ENCODE measurements at regions not wholly inside any gene's neighbourhood (a gene's known extent, or its start where the extent isn't known, plus 50 kb on each side); places are given as distances from the start of the nearest gene placed in this dataset.

DNA sequence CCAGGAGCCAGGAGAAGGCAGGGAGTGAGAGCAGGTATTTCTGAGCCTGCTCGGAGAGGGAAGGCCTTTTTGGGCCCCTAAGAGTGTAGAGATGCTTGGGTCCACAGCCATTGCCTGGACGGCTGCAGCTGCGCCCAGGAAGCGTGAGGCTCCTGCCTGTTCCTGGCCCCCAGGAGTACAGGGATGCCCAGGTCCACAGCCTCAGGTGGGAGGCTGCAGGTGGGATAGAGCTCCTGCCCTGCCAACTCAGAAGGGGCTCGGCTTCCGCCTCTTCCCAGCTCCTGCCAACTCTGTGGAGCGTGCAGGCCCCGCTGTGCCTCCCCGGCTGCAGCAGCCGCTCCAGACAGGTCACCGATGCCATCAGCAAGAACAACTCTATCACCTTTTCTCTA lies 351.0 kb upstream of the PCDH20 start:
- TF ChIP-seq, protein P1, sequence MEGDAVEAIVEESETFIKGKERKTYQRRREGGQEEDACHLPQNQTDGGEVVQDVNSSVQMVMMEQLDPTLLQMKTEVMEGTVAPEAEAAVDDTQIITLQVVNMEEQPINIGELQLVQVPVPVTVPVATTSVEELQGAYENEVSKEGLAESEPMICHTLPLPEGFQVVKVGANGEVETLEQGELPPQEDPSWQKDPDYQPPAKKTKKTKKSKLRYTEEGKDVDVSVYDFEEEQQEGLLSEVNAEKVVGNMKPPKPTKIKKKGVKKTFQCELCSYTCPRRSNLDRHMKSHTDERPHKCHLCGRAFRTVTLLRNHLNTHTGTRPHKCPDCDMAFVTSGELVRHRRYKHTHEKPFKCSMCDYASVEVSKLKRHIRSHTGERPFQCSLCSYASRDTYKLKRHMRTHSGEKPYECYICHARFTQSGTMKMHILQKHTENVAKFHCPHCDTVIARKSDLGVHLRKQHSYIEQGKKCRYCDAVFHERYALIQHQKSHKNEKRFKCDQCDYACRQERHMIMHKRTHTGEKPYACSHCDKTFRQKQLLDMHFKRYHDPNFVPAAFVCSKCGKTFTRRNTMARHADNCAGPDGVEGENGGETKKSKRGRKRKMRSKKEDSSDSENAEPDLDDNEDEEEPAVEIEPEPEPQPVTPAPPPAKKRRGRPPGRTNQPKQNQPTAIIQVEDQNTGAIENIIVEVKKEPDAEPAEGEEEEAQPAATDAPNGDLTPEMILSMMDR (IDR thresholded peaks at IDR 0.05; ENCODE audit: borderline replicate concordance, insufficient read depth, low read depth, low read length): no peak
- no peak overlapping the region for H3K4me3 ChIP-seq (ENCODE audit: low read depth, low read length)

DNA sequence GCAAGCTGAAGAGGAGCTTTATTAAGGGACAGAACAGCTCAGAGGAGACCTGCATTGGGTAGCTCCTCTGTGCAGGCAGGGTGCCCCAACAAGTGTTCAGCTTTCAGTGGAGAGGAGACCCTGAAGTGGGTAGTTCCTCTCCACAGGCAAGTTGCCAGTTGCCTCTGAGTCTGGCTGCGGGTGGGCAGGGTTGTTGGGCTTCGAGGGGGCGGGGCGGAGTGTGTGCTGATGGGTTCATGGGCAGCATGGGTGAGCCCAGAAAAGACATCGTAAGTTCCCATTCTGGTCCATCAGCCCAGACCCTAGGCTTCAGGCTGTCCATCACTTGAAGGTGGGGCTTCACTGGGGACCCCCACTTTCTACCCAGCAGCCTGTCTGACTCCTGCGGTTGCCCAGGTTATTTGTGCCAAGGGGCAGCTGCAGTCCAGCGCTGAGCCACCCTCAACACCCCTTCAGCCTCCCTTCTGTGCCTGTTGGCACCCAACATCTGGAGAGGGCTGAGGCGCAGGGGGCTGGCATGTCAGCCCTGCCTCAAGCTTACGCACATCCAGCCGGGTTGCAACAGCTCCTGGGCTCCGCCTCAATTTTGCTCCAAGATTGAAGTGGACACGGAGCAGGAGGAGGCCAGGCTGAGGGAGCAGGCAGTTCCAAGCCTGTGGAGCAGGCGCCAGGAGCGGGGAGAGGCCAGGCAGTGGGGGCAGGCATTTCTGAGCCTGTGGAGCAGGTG lies 350.5 kb upstream of the PCDH20 start:
- TF ChIP-seq, protein P1 (IDR thresholded peaks at IDR 0.05; ENCODE audit: borderline replicate concordance, insufficient read depth, low read depth, low read length): no peak
- H3K4me3 ChIP-seq (ENCODE audit: low read depth, low read length): no peak overlapping the region

DNA sequence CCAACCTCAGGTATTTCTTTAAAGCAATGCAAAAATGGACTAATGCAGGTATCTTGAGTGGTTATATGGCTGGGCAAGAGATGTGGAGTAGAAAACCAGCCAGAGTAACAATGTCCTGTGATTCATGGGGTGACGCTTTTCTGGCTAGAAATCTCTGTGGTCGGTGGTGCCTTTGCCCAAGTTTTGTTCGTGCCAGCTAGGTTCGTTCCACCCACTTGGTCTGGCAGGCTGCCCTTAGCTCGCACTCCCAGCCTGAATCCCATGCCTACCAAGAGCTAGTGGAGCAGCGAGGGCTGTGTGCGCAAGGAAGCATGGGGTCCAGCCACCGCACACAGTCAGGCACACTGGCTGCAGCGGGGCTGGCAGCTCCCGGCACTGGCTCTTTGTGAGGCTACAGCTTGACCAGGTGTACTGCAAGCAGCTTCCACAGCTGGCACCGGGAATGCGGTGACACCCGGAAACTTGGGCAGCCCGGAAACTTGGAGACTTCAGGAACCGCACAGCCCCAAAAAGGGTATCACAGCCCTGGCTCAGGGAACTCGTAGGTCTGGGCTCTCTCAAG lies 349.6 kb upstream of the PCDH20 start:
- TF ChIP-seq, protein P1 (IDR thresholded peaks at IDR 0.05; ENCODE audit: borderline replicate concordance, insufficient read depth, low read depth, low read length): no peak
- H3K4me3 ChIP-seq (ENCODE audit: low read depth, low read length): no peak overlapping the region

DNA sequence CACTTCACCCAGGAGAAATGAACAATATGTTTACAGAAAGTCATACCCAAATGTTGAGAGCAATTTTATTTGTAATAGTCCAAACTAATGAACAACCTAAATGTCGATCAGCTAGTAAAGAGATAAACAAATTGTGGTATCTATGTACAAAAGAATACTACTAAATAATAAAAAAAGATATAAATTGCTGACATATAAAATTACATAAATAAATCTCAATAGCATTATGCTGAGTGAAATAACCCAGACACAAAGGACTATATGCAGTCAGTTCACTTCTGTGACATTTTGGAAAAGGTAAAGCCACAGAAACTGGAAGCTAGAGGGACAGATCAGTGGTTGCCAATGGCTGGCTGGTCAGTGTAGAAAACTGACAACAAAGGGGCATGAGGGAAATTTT lies 346.0 kb upstream of the PCDH20 start:
- no peak overlapping the region for H3K4me3 ChIP-seq (ENCODE audit: low read depth, low read length)
- TF ChIP-seq, protein P1 (IDR thresholded peaks at IDR 0.05; ENCODE audit: borderline replicate concordance, insufficient read depth, low read depth, low read length): no peak

DNA sequence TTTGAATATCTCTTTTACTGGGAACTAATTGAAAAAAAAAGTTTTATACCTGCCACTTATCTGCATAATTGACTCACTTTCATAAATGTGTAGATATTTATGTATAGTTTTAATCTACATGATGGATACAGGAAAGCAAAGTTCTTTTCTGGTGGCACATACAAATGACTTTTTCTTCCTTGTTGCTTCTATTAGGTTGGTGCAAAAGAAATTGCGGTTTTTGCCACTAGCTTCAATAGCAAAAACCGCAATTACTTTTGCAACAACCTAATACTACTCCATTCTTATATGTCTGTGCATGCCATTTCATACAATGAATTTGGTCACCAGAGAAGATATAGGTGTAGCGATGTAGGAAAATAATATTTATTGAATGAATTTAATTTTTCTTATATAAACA lies 344.5 kb upstream of the PCDH20 start:
- no peak overlapping the region for H3K4me3 ChIP-seq (ENCODE audit: low read depth, low read length)
- TF ChIP-seq, protein P1 (IDR thresholded peaks at IDR 0.05; ENCODE audit: borderline replicate concordance, insufficient read depth, low read depth, low read length): no peak

DNA sequence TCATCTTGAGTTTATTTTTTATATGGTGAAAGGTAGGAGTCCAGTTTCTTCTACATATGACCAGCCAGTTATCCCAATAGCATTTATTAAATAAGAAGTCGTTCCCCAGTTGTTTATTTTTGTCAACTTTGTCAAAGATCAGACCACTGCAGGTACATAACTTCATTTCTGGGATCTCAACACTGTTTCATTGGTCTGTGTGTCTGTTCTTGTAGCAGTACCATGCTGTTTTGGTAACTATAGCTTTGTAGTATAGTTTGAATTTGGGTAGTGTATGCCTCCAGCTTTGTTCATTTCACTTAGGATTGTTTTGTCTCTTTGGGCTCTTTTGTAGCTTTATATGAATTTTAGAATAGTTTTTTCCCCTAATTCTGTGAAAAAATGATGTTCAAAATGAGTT lies 340.4 kb upstream of the PCDH20 start:
- H3K4me3 ChIP-seq (ENCODE audit: low read depth, low read length): no peak overlapping the region
- TF ChIP-seq, protein P1 (IDR thresholded peaks at IDR 0.05; ENCODE audit: borderline replicate concordance, insufficient read depth, low read depth, low read length): no peak

DNA sequence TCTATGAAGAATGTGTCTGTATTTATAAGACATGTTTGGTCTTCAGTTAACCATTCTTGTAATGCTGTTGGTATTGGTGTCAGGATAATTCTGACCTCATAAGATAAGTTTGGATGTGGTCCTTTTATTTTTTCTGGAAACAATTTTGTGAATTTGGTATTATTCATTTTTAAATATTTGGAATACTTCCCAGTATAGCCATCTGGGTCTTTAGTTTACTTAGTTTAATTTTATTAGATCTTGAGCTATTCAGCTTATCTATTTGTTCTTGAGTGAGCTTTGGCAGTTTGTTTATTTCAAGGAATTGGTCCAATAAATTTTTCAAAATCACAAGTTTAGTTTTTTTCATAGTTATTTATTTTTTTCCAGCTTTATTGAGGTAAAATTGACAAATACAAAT lies 335.4 kb upstream of the PCDH20 start:
- H3K4me3 ChIP-seq (ENCODE audit: low read depth, low read length): no peak overlapping the region

More for the DNA sequence above, 335.4 kb upstream of the PCDH20 start:
- TF ChIP-seq, protein P1 (IDR thresholded peaks at IDR 0.05; ENCODE audit: borderline replicate concordance, insufficient read depth, low read depth, low read length): no peak
